PC-9 (cell line): ENCODE measurements at regions not wholly inside any gene's neighbourhood (a gene's known extent, or its start where the extent isn't known, plus 50 kb on each side); places are given as distances from the start of the nearest gene placed in this dataset.

Experiments used
- BruUV-seq: library from RNA; stranded (reverse); fragments of 400-500 nt; replicated peaks from 2 replicates; lab custom pipeline; 2021; lab: Mats Ljungman, UMichigan
- CTCF ChIA-PET: fragments of 300-600 bp; sonication (Branson Sonifier 250); formaldehyde crosslinking; loops from one replicate; lab custom pipeline; 2022; ENCODE audit warnings: antibody characterized with exemption; lab: Charles Lee
- POLR2A ChIA-PET: fragments of 300-600 bp; sonication (Branson Sonifier 250); formaldehyde crosslinking; loops from one replicate; lab custom pipeline; 2022; ENCODE audit warnings: antibody characterized with exemption; ENCODE audit not compliant: unreplicated experiment; lab: Charles Lee
- DNase-seq, 2 experiments: peaks; one replicate each; pipeline versions ENCODE4 v3.0.0 to v3.0.0-alpha.2; 2015 to 2022; ENCODE audit warnings: mixed read lengths in 1 of 2
- H2AFZ ChIP-seq: fragments of 200-600 bp; sonication (generic); 2 replicates; pipeline ENCODE4 v1.8.1; 2017; ENCODE audit warnings: antibody characterized with exemption
- H3F3A ChIP-seq: fragments of 200-600 bp; sonication (generic); 2 replicates; pipeline ENCODE4 v1.8.1; 2017; ENCODE audit warnings: antibody characterized with exemption, mild to moderate bottlenecking, low read depth; ENCODE audit not compliant: insufficient read depth
- H3K27ac ChIP-seq: fragments of 200-600 bp; sonication (generic); 2 replicates; pipeline ENCODE4 v1.6.1; 2016; ENCODE audit warnings: mixed run types
- H3K27me3 ChIP-seq: fragments of 200-600 bp; sonication (generic); 2 replicates; pipeline ENCODE4 v1.6.1; 2016; ENCODE audit warnings: low read depth, mixed run types; ENCODE audit not compliant: insufficient read depth
- H3K36me3 ChIP-seq: fragments of 200-600 bp; sonication (generic); 2 replicates; pipeline ENCODE4 v1.6.1; 2016; ENCODE audit warnings: low read depth, mixed run types
- H3K4me1 ChIP-seq: fragments of 200-600 bp; sonication (generic); replicated peaks from 2 replicates; pipeline ENCODE4 v1.6.1; 2016; ENCODE audit warnings: mixed run types; ENCODE audit not compliant: insufficient read depth
- H3K4me2 ChIP-seq: fragments of 200-600 bp; sonication (generic); 2 replicates; pipeline ENCODE4 v1.6.1; 2017; ENCODE audit warnings: mixed run types
- H3K4me3 ChIP-seq: fragments of 200-600 bp; sonication (generic); 2 replicates; pipeline ENCODE4 v1.6.1; 2016; ENCODE audit warnings: mixed run types
- H3K79me2 ChIP-seq: fragments of 200-600 bp; sonication (generic); 2 replicates; pipeline ENCODE4 v1.6.1; 2017; ENCODE audit warnings: low read depth, mixed run types
- H3K9me2 ChIP-seq: fragments of 200-600 bp; sonication (generic); 2 replicates; pipeline ENCODE4 v1.8.1; 2017; ENCODE audit warnings: mild to moderate bottlenecking; ENCODE audit not compliant: insufficient read depth
- H3K9me3 ChIP-seq: fragments of 200-600 bp; sonication (generic); 2 replicates; pipeline ENCODE4 v1.8.1; 2016; ENCODE audit warnings: low read depth; ENCODE audit not compliant: insufficient read depth
- H4K20me1 ChIP-seq: fragments of 200-600 bp; sonication (generic); 2 replicates; pipeline ENCODE4 v1.8.1; 2017; ENCODE audit not compliant: insufficient read depth
- CTCF ChIP-seq: fragments of 200-600 bp; sonication (generic); conservative IDR thresholded peaks from 2 replicates; pipeline ENCODE4 v1.6.1; 2017; ENCODE audit warnings: mixed run types, antibody characterized with exemption, mild to moderate bottlenecking, moderate library complexity
- EZH2 ChIP-seq: fragments of 200-600 bp; sonication (generic); IDR thresholded peaks from 2 replicates; pipeline ENCODE4 v1.8.0; 2017; ENCODE audit warnings: antibody characterized with exemption, low read depth
- intact Hi-C: fragments of 100-400 bp; cut with micrococcal nuclease; formaldehyde crosslinking; loops from one replicate; pipeline ENCODE4 v1.10.0; 2022; ENCODE audit not compliant: unreplicated experiment

GRCh38 chr9:8207596-8207995, 408.0 kb upstream of the DMAC1 start:
- intact Hi-C loops: no loop called here
- no peak for TF ChIP-seq EZH2
- TF ChIP-seq CTCF: no peak
- CTCF ChIA-PET: interaction anchor here (0.5 kb wide), 1 partner anchor 34 kb away, joined by 12 read pairs; no protein-coding TSS in a partner anchor

GRCh38 chr9:8206720-8207119, 407.1 kb upstream of the DMAC1 start:
- Histone ChIP-seq H3K9me2 (no peaks in the 10 kb centered on the region), H3K27me3 (no peaks in the 10 kb centered on the region), H3F3A (no peaks in the 10 kb centered on the region), H3K4me1 (no peaks in the 10 kb centered on the region), H3K27ac (no peak overlapping the region), H3K36me3 (no peaks in the 10 kb centered on the region), H4K20me1 (no peaks in the 10 kb centered on the region), H3K9me3 (no peaks in the 10 kb centered on the region), H3K4me3 (no peak overlapping the region), H2AFZ (no peak overlapping the region), H3K4me2 (no peak overlapping the region), H3K79me2 (no peaks in the 10 kb centered on the region)
- BruUV-seq: no TSS peak
- POLR2A ChIA-PET: no interaction called here
- no peak for DNase-seq
- intact Hi-C loops: no loop called here
- CTCF ChIA-PET: interaction anchor here (0.5 kb wide), 1 partner anchor 33 kb away, joined by 12 read pairs; no protein-coding TSS in a partner anchor
- no peak for TF ChIP-seq EZH2
- no peak for TF ChIP-seq CTCF

More at GRCh38 chr9:8207596-8207995, 408.0 kb upstream of the DMAC1 start:
- H3K4me1 ChIP-seq: no peaks in the 10 kb centered on the region
- BruUV-seq: no TSS peak
- no peak overlapping the region for H2AFZ ChIP-seq
- DNase-seq: no peak
- H3K36me3 ChIP-seq: no peaks in the 10 kb centered on the region
- H3K4me3 ChIP-seq: no peak overlapping the region
- no peaks in the 10 kb centered on the region for H4K20me1 ChIP-seq
- no peaks in the 10 kb centered on the region for H3K27me3 ChIP-seq
- no peaks in the 10 kb centered on the region for H3K79me2 ChIP-seq
- H3K9me2 ChIP-seq: no peaks in the 10 kb centered on the region
- POLR2A ChIA-PET: no interaction called here
- no peak overlapping the region for H3K27ac ChIP-seq
- no peaks in the 10 kb centered on the region for H3F3A ChIP-seq
- no peak overlapping the region for H3K4me2 ChIP-seq
- no peaks in the 10 kb centered on the region for H3K9me3 ChIP-seq

- Histone ChIP-seq H3K27me3 (no peaks in the 10 kb centered on the region), H4K20me1 (no peaks in the 10 kb centered on the region), H3K9me3 (no peaks in the 10 kb centered on the region), H3K4me2 (no peak overlapping the region), H3F3A (no peaks in the 10 kb centered on the region), H3K9me2 (no peaks in the 10 kb centered on the region), H3K4me3 (no peak overlapping the region), H2AFZ (no peak overlapping the region), H3K4me1 (no peaks in the 10 kb centered on the region), H3K79me2 (no peaks in the 10 kb centered on the region), H3K36me3 (no peaks in the 10 kb centered on the region), H3K27ac (no peak overlapping the region)
- POLR2A ChIA-PET: no interaction called here
- intact Hi-C loops: no loop called here
- CTCF ChIA-PET: no interaction called here
- TF ChIP-seq EZH2 (no peak), CTCF (no peak)
- no TSS peak for BruUV-seq
- DNase-seq: no peak
Measured at GRCh38 chr9:8205576-8205975, 406.0 kb upstream of the DMAC1 start.
